Activated B cell treated with CpG ODN at 0.5 μM for 24 hours (primary cell): ENCODE measurements at regions not wholly inside any gene's neighbourhood (a gene's known extent, or its start where the extent isn't known, plus 50 kb on each side); places are given as distances from the start of the nearest gene placed in this dataset.

Source experiments
- ATAC-seq: fragments of 200-7000 bp; cut with Tn5 transposase; one replicate; pipeline ENCODE4 v1.10.0; 2021; ENCODE audit warnings: low read depth, mild to moderate bottlenecking, moderate library complexity
- CTCF ChIA-PET: fragments of 350-600 bp; sonication (Branson Sonifier 250); formaldehyde crosslinking; loops from one replicate; lab custom pipeline; 2021; ENCODE audit warnings: antibody characterized with exemption; lab: Charles Lee
- POLR2A ChIA-PET: fragments of 350-600 bp; sonication (Branson Sonifier 250); formaldehyde crosslinking; loops from one replicate; lab custom pipeline; 2021; ENCODE audit warnings: antibody characterized with exemption; lab: Charles Lee
- DNase-seq: peaks from one replicate; pipeline ENCODE4 v3.0.0; 2022
- H3K27ac Mint-ChIP-seq: one replicate; pipeline ENCODE4 v1.8.0; 2020; ENCODE audit warnings: mixed read lengths
- H3K27me3 Mint-ChIP-seq: one replicate; pipeline ENCODE4 v1.8.0; 2021; ENCODE audit warnings: mixed read lengths
- H3K36me3 Mint-ChIP-seq: one replicate; pipeline ENCODE4 v1.8.0; 2021; ENCODE audit warnings: low read depth, mixed read lengths
- H3K4me1 Mint-ChIP-seq: one replicate; pipeline ENCODE4 v1.8.0; 2021; ENCODE audit warnings: mixed read lengths
- H3K4me3 Mint-ChIP-seq: one replicate; pipeline ENCODE4 v1.8.0; 2020; ENCODE audit warnings: mild to moderate bottlenecking, mixed read lengths
- H3K9me3 Mint-ChIP-seq: one replicate; pipeline ENCODE4 v1.8.0; 2020; ENCODE audit warnings: mixed read lengths
- intact Hi-C: fragments of 100-400 bp; cut with micrococcal nuclease; formaldehyde crosslinking; loops from one replicate; pipeline ENCODE4 v1.15.1; 2024
- TF ChIP-seq, protein P1 (sequence below): fragments of 200-600 bp; IDR thresholded peaks from one replicate; pipeline ENCODE4 v1.8.0; 2022; ENCODE audit warnings: antibody characterized with exemption, mild to moderate bottlenecking

DNA sequence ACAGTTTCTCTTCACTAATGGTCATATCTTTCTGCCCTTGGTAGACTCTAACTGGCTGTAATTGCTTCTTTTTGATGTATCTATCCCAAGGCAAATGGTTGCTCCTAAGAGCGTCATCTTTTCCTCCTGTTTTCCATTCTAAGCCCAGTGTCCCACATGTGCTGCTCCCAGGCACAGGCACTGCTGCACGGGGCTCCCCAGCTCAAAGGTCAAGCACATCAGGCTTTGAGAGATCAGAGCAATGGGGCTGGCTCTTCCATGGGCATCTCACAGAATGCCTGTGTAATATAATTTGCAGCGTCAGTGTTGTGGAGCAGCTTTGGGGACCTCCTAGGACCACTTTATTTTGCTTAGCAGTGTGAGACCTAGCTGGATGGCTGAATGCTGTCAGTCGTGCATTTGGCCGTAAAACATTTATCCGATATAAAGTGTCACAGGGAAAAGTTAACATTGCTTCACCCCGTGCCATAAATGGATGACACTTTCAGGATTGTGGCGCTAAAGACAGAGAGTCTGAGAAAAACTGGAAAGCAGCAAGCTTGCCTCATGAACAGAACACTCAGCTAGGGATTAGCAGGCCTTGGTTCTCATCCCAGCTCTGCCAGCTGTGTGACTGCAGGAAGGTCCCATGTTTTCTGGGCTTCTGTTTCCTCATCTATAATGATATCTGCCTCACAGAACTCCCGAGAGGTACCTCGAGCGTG lies 277.5 kb upstream of the TBL1XR1 start:
- TF ChIP-seq, protein P1, sequence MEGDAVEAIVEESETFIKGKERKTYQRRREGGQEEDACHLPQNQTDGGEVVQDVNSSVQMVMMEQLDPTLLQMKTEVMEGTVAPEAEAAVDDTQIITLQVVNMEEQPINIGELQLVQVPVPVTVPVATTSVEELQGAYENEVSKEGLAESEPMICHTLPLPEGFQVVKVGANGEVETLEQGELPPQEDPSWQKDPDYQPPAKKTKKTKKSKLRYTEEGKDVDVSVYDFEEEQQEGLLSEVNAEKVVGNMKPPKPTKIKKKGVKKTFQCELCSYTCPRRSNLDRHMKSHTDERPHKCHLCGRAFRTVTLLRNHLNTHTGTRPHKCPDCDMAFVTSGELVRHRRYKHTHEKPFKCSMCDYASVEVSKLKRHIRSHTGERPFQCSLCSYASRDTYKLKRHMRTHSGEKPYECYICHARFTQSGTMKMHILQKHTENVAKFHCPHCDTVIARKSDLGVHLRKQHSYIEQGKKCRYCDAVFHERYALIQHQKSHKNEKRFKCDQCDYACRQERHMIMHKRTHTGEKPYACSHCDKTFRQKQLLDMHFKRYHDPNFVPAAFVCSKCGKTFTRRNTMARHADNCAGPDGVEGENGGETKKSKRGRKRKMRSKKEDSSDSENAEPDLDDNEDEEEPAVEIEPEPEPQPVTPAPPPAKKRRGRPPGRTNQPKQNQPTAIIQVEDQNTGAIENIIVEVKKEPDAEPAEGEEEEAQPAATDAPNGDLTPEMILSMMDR: no peak
- POLR2A ChIA-PET: no interaction called here
- Mint-ChIP-seq H3K36me3 (no peaks in the 10 kb centered on the region), H3K4me1 (no peaks in the 10 kb centered on the region), H3K27me3 (no peaks in the 10 kb centered on the region), H3K27ac (no peak overlapping the region), H3K9me3 (no peaks in the 10 kb centered on the region), H3K4me3 (no peak overlapping the region)
- CTCF ChIA-PET: no interaction called here
- intact Hi-C loops: no loop called here
- DNase-seq (no peak), ATAC-seq (no peak)

GRCh38 chr3:177475356-177475665 lies 278.0 kb upstream of the TBL1XR1 start:
- CTCF ChIA-PET: no interaction called here
- DNase-seq: no peak
- POLR2A ChIA-PET: no interaction called here
- TF ChIP-seq, protein P1: no peak
- H3K36me3 Mint-ChIP-seq: no peaks in the 10 kb centered on the region
- H3K4me3 Mint-ChIP-seq: no peak overlapping the region
- intact Hi-C loops: no loop called here
- no peaks in the 10 kb centered on the region for H3K27me3 Mint-ChIP-seq
- H3K27ac Mint-ChIP-seq: no peak overlapping the region
- ATAC-seq: no peak
- no peaks in the 10 kb centered on the region for H3K9me3 Mint-ChIP-seq
- no peaks in the 10 kb centered on the region for H3K4me1 Mint-ChIP-seq

DNA sequence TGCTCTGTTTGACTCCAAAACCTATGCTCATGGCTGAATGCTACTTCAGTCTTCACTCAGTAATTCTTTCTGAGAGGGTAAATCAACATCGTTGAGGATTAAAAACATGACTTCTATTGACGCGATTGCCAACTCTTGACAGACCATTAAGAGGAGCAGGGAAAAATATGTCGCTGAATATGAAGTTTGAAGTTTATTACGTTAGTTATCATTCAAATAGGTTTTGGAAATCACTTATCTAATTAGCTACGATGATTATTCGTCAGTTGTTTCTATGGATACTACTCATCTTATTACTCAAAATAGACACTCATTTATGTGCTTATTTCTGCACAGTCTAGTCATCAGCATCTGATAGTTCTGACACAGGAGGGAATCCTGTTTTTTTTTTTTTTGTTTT lies 279.2 kb upstream of the TBL1XR1 start:
- H3K4me1 Mint-ChIP-seq: no peaks in the 10 kb centered on the region
- TF ChIP-seq, protein P1: no peak
- H3K4me3 Mint-ChIP-seq: no peak overlapping the region
- H3K36me3 Mint-ChIP-seq: no peaks in the 10 kb centered on the region
- ChIA-PET POLR2A (interaction anchor here (0.6 to 0.7 kb wide), 2 partner anchors 310 to 439 kb away, joined by 3 read pairs; no protein-coding TSS in a partner anchor), CTCF (no interaction called here)
- no peak overlapping the region for H3K27ac Mint-ChIP-seq
- H3K9me3 Mint-ChIP-seq: no peaks in the 10 kb centered on the region
- no peak for ATAC-seq
- intact Hi-C loops: no loop called here
- no peaks in the 10 kb centered on the region for H3K27me3 Mint-ChIP-seq
- DNase-seq: no peak

- no peaks in the 10 kb centered on the region for H3K4me1 Mint-ChIP-seq
- TF ChIP-seq, protein P1: no peak
- POLR2A ChIA-PET: interaction anchor here (0.7 kb wide), 1 partner anchor 440 kb away, joined by 3 read pairs; no protein-coding TSS in a partner anchor
- no peak overlapping the region for H3K4me3 Mint-ChIP-seq
- no peaks in the 10 kb centered on the region for H3K27me3 Mint-ChIP-seq
- intact Hi-C loops: no loop called here
- H3K36me3 Mint-ChIP-seq: no peaks in the 10 kb centered on the region
- H3K9me3 Mint-ChIP-seq: no peaks in the 10 kb centered on the region
- CTCF ChIA-PET: no interaction called here
- ATAC-seq (no peak), DNase-seq (no peak)
- H3K27ac Mint-ChIP-seq: no peak overlapping the region
Observed at GRCh38 chr3:177476921-177477435, 279.7 kb upstream of the TBL1XR1 start.

- H3K27ac Mint-ChIP-seq: no peak overlapping the region
- ATAC-seq (no peak), DNase-seq (no peak)
- H3K4me1 Mint-ChIP-seq: no peaks in the 10 kb centered on the region
- no peaks in the 10 kb centered on the region for H3K27me3 Mint-ChIP-seq
- ChIA-PET CTCF (no interaction called here), POLR2A (no interaction called here)
- H3K9me3 Mint-ChIP-seq: no peaks in the 10 kb centered on the region
- H3K4me3 Mint-ChIP-seq: no peak overlapping the region
- no peaks in the 10 kb centered on the region for H3K36me3 Mint-ChIP-seq
- intact Hi-C loops: no loop called here
- TF ChIP-seq, protein P1: no peak
Observed at GRCh38 chr3:177478170-177478867, 281.0 kb upstream of the TBL1XR1 start.
